K562 (cell line): ENCODE measurements at regions not wholly inside any gene's neighbourhood (a gene's known extent, or its start where the extent isn't known, plus 50 kb on each side); places are given as distances from the start of the nearest gene placed in this dataset.

Experiments
- ATAC-seq: fragments of 200-7000 bp; cut with Tn5 transposase; 3 replicates; pipeline ENCODE4 v1.9.1; 2020; ENCODE audit warnings: moderate library complexity
- BruUV-seq: library from RNA; stranded (reverse); fragments of 400-500 nt; replicated peaks from 2 replicates; lab custom pipeline; 2021; lab: Mats Ljungman, UMichigan
- CTCF ChIA-PET: fragments of 300-600 bp; formaldehyde crosslinking; extraction: SDS; loops from one replicate; lab custom pipeline; 2021; ENCODE audit warnings: low intra/inter-chr PET ratio; lab: Yijun Ruan, JAX
- POLR2A ChIA-PET: fragments of 300-600, 350-650 bp; sonication (Branson Sonifier 250); formaldehyde crosslinking; extraction: SDS; loops from one replicate; lab custom pipeline; 2021; ENCODE audit warnings: antibody characterized with exemption, inconsistent platforms; lab: Yijun Ruan, JAX
- DNase-seq, 4 experiments: peaks; one replicate each; pipeline versions ENCODE4 v3.0.0 to v3.0.0-alpha.2; 2011 to 2018; ENCODE audit warnings: low spot score in 3 of 4, mixed read lengths in 3 of 4; ENCODE audit errors: extremely low read depth in 1 of 4
- FAIRE-seq: peaks from 2 replicates; lab custom pipeline; 2011; peaks lifted over from hg19 to GRCh38; lab: Jason Lieb, UNC
- H2AFZ ChIP-seq: 2 replicates; pipeline ENCODE4 v1.6.0; 2011; ENCODE audit warnings: low read depth, low read length, control low read depth, inconsistent platforms
- H3K27ac ChIP-seq: fragments of 200-600 bp; 3 replicates; pipeline ENCODE4 v1.8.0; 2011; ENCODE audit warnings: low read depth, mild to moderate bottlenecking, control low read depth, inconsistent platforms, low read length, moderate library complexity, mixed read lengths; ENCODE audit errors: extremely low read depth
- H3K27me3 ChIP-seq, 2 experiments: fragments of 300-600 bp in 1 of 2; 2 replicates in 1 of 2; 3 replicates in 1 of 2; pipeline versions ENCODE4 v1.6.0 to v1.8.0; 2011; ENCODE audit warnings: inconsistent platforms in 2 of 2, low read length in 2 of 2, mild to moderate bottlenecking in 1 of 2, mixed read lengths in 1 of 2, moderate library complexity in 1 of 2; ENCODE audit not compliant: control insufficient read depth in 2 of 2, insufficient read depth in 2 of 2
- H3K36me3 ChIP-seq: fragments of 300-600 bp; 3 replicates; pipeline ENCODE4 v1.8.0; 2011; ENCODE audit warnings: mild to moderate bottlenecking, low read length, inconsistent platforms; ENCODE audit not compliant: control insufficient read depth, insufficient read depth
- H3K4me1 ChIP-seq, 2 experiments: fragments of 200-600 bp in 1 of 2; replicated peaks in 1 of 2; 2 replicates in 1 of 2; 3 replicates in 1 of 2; pipeline versions ENCODE4 v1.5.1 to v1.8.0; 2011; ENCODE audit warnings: inconsistent platforms in 2 of 2, low read length in 2 of 2, mild to moderate bottlenecking in 1 of 2, mixed read lengths in 1 of 2, moderate library complexity in 1 of 2; ENCODE audit not compliant: control insufficient read depth in 2 of 2, insufficient read depth in 2 of 2
- H3K4me2 ChIP-seq: 2 replicates; pipeline ENCODE4 v1.6.1; 2011; ENCODE audit warnings: low read length, control low read depth, inconsistent platforms, mixed read lengths; ENCODE audit not compliant: insufficient read depth
- H3K4me3 ChIP-seq: fragments of 200-600 bp; sonication (generic), shearing (Covaris generic); 2 replicates; pipeline ENCODE4 v1.5.1; 2016; ENCODE audit warnings: control low read depth, inconsistent platforms
- H3K79me2 ChIP-seq: fragments of 200-600 bp; 3 replicates; pipeline ENCODE4 v1.8.0; 2011; ENCODE audit warnings: low read length, inconsistent platforms; ENCODE audit not compliant: control insufficient read depth, insufficient read depth
- H3K9ac ChIP-seq, 2 experiments: 2 replicates each; pipeline versions ENCODE4 v1.6.0 to v1.6.1; 2011; ENCODE audit warnings: low read depth in 2 of 2, low read length in 2 of 2, control low read depth in 1 of 2, inconsistent platforms in 1 of 2, mild to moderate bottlenecking in 1 of 2, mixed read lengths in 1 of 2; ENCODE audit not compliant: insufficient read depth in 1 of 2
- H3K9me1 ChIP-seq: one replicate; pipeline ENCODE4 v1.6.0; 2011; ENCODE audit warnings: inconsistent platforms, mild to moderate bottlenecking, low read length, moderate library complexity; ENCODE audit not compliant: control insufficient read depth, insufficient read depth
- H3K9me3 ChIP-seq: replicated peaks from 2 replicates; pipeline ENCODE4 v1.5.1; 2011; ENCODE audit warnings: low read depth, low read length, inconsistent platforms; ENCODE audit not compliant: control insufficient read depth, insufficient read depth
- H4K20me1 ChIP-seq: replicated peaks from 2 replicates; pipeline ENCODE4 v1.6.1; 2011; ENCODE audit warnings: low read length, inconsistent platforms, mixed read lengths; ENCODE audit not compliant: control insufficient read depth, insufficient read depth
- ILF3 ChIP-seq: fragments of 450-650 bp; IDR thresholded peaks from 2 replicates; pipeline ENCODE4 v1.6.1; 2018; ENCODE audit warnings: antibody characterized with exemption, mild to moderate bottlenecking, moderate library complexity, borderline replicate concordance
- MBD2 ChIP-seq: sonication (generic); IDR thresholded peaks from 2 replicates; pipeline ENCODE4 v1.6.1; 2016; ENCODE audit warnings: low read depth, borderline replicate concordance
- MXI1 ChIP-seq: IDR thresholded peaks from 2 replicates; pipeline ENCODE4 v1.6.1; 2011; ENCODE audit warnings: low read depth, mild to moderate bottlenecking, improper control_type of control experiment, low read length
- MYNN ChIP-seq, 2 experiments: sonication (generic); formaldehyde crosslinking in 1 of 2; IDR thresholded peaks; 2 replicates each; pipeline versions ENCODE4 v1.5.0 to v1.6.1; 2016 to 2020; ENCODE audit warnings: antibody characterized with exemption in 1 of 2, missing genetic modification reagents in 1 of 2
- NFIX ChIP-seq: fragments of 250-450 bp; sonication (Bioruptor Pico); IDR thresholded peaks from 2 replicates; pipeline ENCODE4 v1.4.0; 2020; ENCODE audit warnings: low read depth, mild to moderate bottlenecking, moderate library complexity
- NONO ChIP-seq, 2 experiments: fragments of 200-400 bp in 1 of 2; fragments of 450-650 bp in 1 of 2; formaldehyde crosslinking in 1 of 2; IDR thresholded peaks; 2 replicates each; pipeline ENCODE4 v1.6.1; 2017; ENCODE audit warnings: low read depth in 2 of 2, mild to moderate bottlenecking in 2 of 2, moderate library complexity in 2 of 2, low read length in 1 of 2
- PHTF2 ChIP-seq: fragments of 250-450 bp; sonication (Bioruptor Pico); IDR thresholded peaks from 2 replicates; pipeline ENCODE4 v1.5.0; 2021; ENCODE audit warnings: mild to moderate bottlenecking
- PTBP1 ChIP-seq: fragments of 200-400 bp; formaldehyde crosslinking; IDR thresholded peaks from 2 replicates; pipeline ENCODE4 v1.6.1; 2017; ENCODE audit warnings: low read depth, low read length
- SIRT6 ChIP-seq: IDR thresholded peaks from one replicate; pipeline ENCODE4 v1.6.1; 2012; ENCODE audit warnings: low read depth, mild to moderate bottlenecking, control low read depth, inconsistent platforms, low read length, moderate library complexity
- ZFPM2 ChIP-seq: fragments of 250-450 bp; sonication (Bioruptor Pico); IDR thresholded peaks from 2 replicates; pipeline ENCODE4 v1.5.1; 2022; ENCODE audit warnings: mild to moderate bottlenecking
- WGBS: fragments of 100-300 bp; shearing (Covaris generic); methylation state at CpG from one replicate; pipeline ENCODE4 v1.1.6; 2016; ENCODE audit warnings: low coverage, mixed read lengths; ENCODE audit not compliant: insufficient coverage; ENCODE audit errors: missing lambda C conversion rate; 5-methylcytosine and 5-hydroxymethylcytosine counted together
- in situ Hi-C: fragments of 300-500 bp; cut with MboI; formaldehyde crosslinking; loops from 4 replicates; pipeline ENCODE4 v1.15.0; 2018; ENCODE audit warnings: inconsistent platforms, mixed read lengths
- intact Hi-C: fragments of 100-400 bp; cut with micrococcal nuclease; formaldehyde crosslinking; loops from 2 replicates; pipeline ENCODE4 v1.14.2; 2022

DNA sequence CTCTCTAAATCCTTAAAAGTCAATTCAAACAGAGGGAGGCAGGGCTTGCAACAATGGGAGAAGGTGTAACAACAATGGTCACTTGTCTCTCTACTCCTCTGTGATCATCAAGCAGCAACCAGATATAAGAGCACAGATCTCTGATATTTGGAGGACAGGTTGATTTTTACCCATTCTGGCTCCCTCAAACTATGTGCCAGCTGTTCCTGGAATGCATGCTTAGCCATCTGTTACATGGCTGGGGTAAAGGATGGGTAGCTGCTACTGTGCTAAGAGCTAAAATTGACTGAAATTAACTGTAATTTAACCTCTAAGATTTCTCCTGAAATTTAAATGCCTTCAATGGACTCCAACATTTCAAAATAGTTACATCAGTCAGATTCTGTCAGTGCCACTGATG is 1459.9 kb downstream of the PCDH7 start:
- no peaks in the 10 kb centered on the region for H3K4me1 ChIP-seq
- FAIRE-seq = no peak
- no TSS peak for BruUV-seq
- ChIA-PET CTCF (no interaction called here), POLR2A (no interaction called here)
- H3K9me3 ChIP-seq = no peaks in the 10 kb centered on the region
- in situ Hi-C loops = no loop called here
- no peak for DNase-seq
- H3K9ac ChIP-seq = no peak overlapping the region
- no peak overlapping the region for H2AFZ ChIP-seq
- intact Hi-C loops = no loop called here
- TF ChIP-seq PHTF2 (no peak), NONO (IDR thresholded peaks at IDR 0.05; ENCODE audit: low read depth in 2 of 2, low read length in 1 of 2) (no peak), MXI1 (no peak), ILF3 (no peak), ZFPM2 (no peak), MBD2 (no peak), SIRT6 (no peak)
- H3K79me2 ChIP-seq = no peaks in the 10 kb centered on the region
- H4K20me1 ChIP-seq = no peaks in the 10 kb centered on the region
- H3K27ac ChIP-seq = no peak overlapping the region
- H3K9me1 ChIP-seq = no peaks in the 10 kb centered on the region
- no peaks in the 10 kb centered on the region for H3K36me3 ChIP-seq
- no peak overlapping the region for H3K4me2 ChIP-seq
- no peak overlapping the region for H3K4me3 ChIP-seq
- no peaks in the 10 kb centered on the region for H3K27me3 ChIP-seq
- ATAC-seq = no peak

DNA sequence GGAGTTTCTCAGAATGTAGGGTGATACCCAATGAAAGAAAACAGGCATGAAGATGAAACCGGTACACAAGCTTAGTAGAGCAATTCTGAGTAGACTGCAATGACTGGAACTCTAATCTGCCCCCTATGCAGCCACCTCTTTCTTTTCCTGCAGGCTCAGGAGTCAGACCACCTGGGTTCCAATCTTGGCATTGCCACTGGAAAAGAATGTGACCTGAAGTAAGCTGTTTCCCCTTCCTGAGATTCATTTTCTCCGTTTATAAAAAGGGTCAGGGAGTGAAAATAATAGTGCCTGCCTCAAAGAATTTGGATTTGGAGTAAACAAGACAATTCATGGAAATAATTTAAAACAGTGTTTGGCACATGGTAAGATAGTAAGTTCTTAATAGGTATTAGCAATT is 1464.0 kb downstream of the PCDH7 start:
- no peak for ATAC-seq
- no peaks in the 10 kb centered on the region for H3K27me3 ChIP-seq
- ChIA-PET POLR2A (no interaction called here), CTCF (no interaction called here)
- H3K27ac ChIP-seq = no peak overlapping the region
- DNase-seq = no peak
- H3K9me1 ChIP-seq = no peaks in the 10 kb centered on the region
- BruUV-seq = no TSS peak
- intact Hi-C loops (no loop called here), in situ Hi-C loops (no loop called here)
- H3K9ac ChIP-seq = no peak overlapping the region
- no peak overlapping the region for H2AFZ ChIP-seq
- H3K36me3 ChIP-seq = no peaks in the 10 kb centered on the region
- no peak overlapping the region for H3K4me2 ChIP-seq
- H4K20me1 ChIP-seq = no peaks in the 10 kb centered on the region
- no peak for FAIRE-seq
- H3K4me3 ChIP-seq = no peak overlapping the region
- WGBS = 20% methylated on average over 2 of the region's 2 CpGs
- H3K4me1 ChIP-seq = no peaks in the 10 kb centered on the region
- no peaks in the 10 kb centered on the region for H3K79me2 ChIP-seq
- no peaks in the 10 kb centered on the region for H3K9me3 ChIP-seq
- TF ChIP-seq MYNN (IDR thresholded peaks at IDR 0.05) (no peak), MYNN (CRISPR knock-in tag; IDR thresholded peaks at IDR 0.05) (no peak), PTBP1 (no peak), NFIX (no peak)
